HL-60/S4 treated with retinoic acid at 250 ng/mL for 4 days and 3 days (cell line): ENCODE measurements at regions not wholly inside any gene's neighbourhood (a gene's known extent, or its start where the extent isn't known, plus 50 kb on each side); places are given as distances from the start of the nearest gene placed in this dataset.

ENCODE experiments used
- in situ Hi-C: fragments of 300-500 bp; cut with MboI; formaldehyde crosslinking; loops from 2 replicates; pipeline ENCODE4 v1.7.0; 2022; ENCODE audit warnings: low sequenced_read_pairs

DNA sequence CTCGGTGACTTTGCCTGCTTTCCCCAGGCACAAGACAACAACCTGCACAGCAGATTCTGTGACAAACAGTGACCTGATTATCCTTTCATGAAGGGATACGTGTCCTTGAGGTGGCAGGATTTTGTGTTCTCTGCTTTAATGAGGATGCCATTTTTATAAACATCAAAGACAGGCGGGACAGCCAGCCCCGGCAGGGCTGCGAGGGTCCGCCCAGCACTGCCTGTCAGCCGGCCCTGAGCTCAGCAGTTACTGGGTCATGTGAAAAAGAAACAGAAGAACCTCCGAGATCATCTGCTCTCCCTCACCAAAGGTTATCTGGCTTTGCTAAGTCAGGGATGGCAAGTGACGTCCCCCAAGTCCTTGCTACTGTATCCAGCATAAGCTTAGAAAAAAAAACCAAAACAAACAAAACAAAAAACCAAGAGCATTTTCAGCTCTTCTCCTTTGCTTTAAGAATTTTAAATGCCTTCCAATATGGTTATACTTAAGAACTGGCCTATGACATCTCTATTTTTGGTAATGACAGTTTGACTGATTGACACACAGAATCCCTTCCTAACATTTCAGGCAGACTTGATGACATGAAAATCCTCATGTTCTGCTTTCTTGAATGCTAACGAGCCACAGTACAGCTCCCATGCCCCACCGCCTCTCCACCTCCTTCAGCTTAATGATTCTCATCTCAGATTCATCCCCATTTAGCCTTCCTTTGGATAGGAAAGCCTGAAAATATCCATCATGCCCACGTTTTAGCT, 666.6 kb upstream of the ARGLU1 start:
- in situ Hi-C loops, result no loop called here

DNA sequence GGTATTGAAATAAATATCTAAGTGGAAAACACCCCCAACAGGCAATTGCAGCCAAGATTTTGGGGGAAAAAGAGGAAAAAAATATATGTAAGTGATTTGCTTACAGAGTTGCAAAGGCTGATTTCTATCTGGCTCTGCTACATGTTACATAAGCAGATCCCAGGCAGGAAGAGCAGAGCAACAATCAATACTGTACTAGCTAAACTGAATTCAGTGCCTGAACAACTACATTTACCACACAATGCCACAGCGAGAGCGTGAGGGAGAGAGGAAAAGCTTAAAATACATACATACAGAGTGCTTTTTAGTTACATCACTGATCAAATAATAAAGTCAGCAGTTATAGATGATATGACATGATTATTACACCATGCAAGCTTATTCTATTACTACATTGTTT, 665.6 kb upstream of the ARGLU1 start:
- in situ Hi-C loops, result no loop called here

DNA sequence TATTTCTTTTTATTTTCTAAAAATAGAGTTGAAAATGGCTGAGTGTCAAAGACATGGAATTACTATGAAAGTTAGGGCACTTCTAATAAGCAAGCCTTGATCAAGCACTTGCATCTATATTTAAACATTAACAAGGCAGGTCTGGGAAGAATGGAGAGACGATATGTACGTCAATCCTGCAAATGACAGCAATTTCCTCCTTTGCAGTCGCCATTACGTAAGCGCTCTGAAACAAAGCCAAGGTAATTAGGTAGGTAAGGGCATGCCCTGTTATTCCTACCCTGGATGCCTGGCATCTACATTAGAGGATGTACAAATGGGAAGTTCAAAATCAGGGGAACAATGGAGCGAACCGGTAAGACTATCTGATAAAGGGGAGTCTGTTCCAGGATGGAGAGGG, 664.0 kb upstream of the ARGLU1 start:
- in situ Hi-C loops, result no loop called here

DNA sequence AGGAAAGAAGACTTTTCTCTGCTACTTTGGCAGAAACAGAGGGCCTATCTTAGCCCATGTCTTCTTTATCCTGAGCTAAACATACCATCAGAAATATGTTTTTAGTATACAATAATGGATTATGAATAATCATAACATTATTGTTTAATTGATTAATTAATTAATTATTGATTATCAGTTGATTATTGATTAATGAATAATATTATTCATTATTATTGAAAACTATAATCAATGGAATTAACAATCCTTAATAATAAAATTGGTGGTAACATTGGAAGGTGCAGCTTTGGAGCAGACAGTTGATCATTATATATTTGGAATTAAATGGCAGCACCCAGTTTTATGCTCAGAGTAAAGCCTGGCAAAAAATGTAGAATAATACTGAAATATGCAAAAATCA, 655.9 kb upstream of the ARGLU1 start:
- in situ Hi-C loops, result loop anchor here (25.0 kb wide), 1 partner anchor 438 kb away; no protein-coding TSS in a partner anchor

DNA sequence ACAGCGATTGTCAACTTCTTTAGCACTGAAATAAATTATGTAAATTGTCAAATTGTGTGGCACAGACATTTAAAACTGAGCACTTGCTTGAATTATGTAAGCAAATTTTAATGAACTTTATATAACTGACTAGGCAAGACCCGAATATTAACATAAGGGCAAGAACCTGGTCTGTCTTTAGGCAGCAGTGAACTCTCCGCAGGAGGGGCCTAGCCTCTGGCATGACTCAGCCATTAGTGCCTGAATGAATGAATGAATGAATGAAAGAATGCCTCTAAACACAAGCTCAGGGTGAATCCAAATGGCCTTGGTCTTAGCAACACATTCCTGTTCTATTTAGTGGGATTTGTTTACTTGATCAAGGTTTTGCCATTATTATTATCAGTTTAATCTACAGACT, 654.7 kb upstream of the ARGLU1 start:
- in situ Hi-C loops, result loop anchor here (25.0 kb wide), 1 partner anchor 440 kb away; no protein-coding TSS in a partner anchor

DNA sequence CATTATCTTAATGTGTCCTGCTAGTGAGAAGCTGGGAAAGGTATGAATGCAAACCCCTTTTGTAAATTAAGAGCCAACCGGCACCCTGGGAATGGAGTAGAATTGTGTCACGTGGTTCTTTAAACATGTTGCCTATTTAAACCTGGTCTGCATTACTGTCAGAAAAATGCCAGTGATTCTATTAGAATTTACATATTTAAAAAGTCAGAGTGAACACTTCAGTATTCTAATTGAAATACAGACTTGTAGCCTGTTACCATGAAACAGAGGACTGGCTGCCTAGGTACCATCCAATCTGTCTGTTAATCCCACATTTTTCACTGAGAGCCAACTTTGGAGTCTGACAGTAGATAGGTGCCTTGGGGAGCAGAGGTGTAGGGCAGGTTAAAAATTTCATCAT, 652.3 kb upstream of the ARGLU1 start:
- in situ Hi-C loops, result loop anchor here (25.0 kb wide), 1 partner anchor 442 kb away; no protein-coding TSS in a partner anchor

DNA sequence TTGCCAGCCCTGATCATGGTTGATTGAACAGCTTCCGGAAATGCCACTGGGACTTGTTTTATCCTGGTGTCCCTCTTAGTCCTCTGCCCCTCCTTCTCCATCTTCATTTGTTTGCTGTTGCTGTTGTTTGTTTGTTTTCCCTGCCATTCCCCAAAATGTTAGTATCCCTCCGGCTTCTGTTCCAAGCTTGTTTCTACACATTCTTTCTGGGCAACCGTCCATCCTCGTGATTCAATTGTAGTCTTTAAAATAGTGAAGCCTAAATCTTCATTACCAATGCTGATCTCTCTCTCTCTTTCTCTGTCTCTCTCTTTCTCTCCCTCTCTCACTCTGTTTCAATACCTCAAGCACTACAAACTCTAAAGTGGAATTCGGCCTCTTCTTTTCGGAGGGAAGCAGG, 649.3 kb upstream of the ARGLU1 start:
- in situ Hi-C loops, result loop anchor here (25.0 kb wide), 1 partner anchor 445 kb away; no protein-coding TSS in a partner anchor

DNA sequence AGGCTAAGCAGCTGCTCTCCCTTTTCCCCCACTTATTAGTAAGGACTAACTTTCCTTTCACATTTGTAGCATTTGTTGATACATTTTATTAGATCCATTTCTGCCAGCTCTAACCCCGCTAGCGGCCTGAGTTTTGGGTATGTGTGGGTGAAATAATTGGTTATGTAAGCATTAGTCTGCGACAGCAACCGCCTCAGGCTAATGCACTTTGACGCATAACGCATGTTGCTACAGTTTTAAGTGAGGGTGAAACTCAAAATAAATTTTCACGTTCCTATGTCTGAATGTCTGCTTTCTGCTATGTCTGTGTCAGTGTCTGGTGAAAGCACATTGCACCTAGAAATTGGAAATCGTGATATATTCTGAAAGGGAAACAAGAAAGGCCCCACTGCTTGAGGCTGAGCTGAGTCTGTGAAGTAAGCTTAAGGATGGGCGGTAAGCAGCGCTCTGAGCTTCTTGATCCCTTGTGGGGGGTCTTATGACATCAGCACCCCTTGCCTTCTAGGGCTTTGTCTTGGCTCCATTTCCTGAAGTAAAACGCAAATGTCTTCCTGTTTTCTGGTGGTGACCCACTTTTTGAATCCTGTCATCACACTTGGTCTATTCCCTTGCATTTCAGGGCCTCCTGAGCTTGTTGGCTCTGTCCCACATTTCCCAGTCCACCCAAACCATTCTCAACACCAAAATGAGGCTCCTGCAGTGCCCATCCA, 648.3 kb upstream of the ARGLU1 start:
- in situ Hi-C loops, result loop anchor here (25.0 kb wide), 1 partner anchor 446 kb away; no protein-coding TSS in a partner anchor

DNA sequence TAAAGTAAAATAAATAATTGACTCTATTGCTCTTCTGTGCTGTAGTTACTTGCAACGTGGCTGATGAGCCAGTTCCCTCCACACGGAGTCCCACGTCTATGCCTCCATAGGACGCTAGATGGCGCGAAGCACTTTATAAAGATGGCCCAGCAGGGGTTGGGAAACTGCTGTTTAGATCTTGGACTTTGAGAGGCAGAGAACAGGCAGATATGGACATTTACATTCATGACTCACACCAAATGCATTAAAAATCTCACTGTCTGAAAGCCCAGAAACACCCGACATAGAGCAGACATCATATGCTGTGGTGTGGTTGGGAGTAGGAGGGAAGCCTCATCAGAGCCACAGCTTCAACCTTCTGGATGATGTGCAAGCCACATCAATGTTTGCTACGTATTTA, 643.1 kb upstream of the ARGLU1 start:
- in situ Hi-C loops, result loop anchor here (25.0 kb wide), 1 partner anchor 451 kb away; no protein-coding TSS in a partner anchor

DNA sequence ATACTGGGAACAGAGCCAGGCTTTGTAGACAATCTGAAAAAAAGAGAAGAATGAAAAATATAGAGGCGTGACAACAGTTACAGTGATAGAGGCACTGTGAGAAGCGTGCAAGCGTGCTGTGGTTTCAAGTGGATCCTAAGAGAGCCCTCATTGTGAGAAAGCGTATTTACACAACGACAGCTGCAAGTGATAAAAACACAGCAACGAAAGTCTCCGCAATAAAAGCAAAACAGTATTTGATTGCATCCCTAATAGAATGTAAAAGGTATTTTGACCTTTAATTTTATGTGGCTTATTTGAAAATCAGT, 642.7 kb upstream of the ARGLU1 start:
- in situ Hi-C loops, result loop anchor here (25.0 kb wide), 1 partner anchor 452 kb away; no protein-coding TSS in a partner anchor

DNA sequence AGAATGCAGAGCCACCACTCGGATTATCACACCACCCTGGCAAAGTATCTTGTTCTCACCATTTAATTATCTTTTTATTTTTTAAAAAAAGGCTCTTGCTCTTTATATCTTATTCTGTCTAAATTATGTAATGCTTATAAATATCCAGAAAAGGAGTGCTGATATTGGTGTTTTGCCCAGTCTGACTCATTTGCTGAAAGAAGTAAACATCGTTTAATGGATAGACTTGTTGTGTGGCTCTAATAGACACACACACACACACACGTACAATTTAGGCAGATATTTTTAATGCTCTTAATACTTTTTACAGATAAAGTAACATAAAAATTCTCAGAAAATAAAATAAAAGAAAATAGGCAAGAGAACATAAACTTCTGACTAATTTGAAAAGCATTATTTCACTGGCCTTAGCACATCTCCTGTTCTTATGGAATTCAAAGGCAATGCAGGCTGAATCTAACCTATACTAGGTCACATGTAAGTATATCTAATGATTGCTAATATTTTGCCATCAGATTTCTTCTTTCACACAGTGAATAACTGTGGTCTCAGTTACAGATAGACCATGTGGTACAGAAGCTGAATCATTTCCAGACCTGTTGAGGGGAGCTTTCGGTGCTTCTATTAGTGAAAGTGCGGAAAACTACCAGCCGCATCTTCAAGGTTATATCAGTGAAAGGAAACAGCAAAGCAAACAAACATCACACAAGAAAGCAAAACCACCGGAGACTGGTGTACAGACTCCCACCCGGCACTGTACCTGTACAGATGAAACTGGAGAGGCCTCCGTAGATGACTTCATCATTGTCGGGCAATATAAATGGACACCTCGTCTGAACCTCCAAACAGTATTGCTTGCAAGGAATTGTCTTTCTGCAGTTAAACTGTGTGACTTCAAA, 642.1 kb upstream of the ARGLU1 start:
- in situ Hi-C loops, result loop anchor here (25.0 kb wide), 1 partner anchor 452 kb away; no protein-coding TSS in a partner anchor

DNA sequence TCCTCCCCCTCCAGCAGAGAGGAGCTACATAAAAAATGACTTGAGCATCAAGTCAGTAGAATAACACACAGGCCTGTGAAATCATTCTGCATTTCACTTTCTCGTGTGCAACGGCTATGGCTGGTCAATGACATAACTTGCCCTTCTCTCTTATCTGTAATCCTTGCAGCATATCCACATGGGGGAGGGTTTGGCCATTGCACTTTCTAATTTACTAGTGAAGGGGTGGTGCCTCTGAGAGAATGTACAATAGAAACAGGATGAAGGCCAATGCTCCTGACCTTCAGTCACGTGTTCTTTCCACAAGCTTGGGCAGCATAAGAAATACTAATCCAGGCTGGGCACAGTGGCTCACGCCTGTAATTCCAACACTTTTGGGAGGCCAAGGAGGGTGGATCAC, 641.0 kb upstream of the ARGLU1 start:
- in situ Hi-C loops, result loop anchor here (25.0 kb wide), 1 partner anchor 453 kb away; no protein-coding TSS in a partner anchor

DNA sequence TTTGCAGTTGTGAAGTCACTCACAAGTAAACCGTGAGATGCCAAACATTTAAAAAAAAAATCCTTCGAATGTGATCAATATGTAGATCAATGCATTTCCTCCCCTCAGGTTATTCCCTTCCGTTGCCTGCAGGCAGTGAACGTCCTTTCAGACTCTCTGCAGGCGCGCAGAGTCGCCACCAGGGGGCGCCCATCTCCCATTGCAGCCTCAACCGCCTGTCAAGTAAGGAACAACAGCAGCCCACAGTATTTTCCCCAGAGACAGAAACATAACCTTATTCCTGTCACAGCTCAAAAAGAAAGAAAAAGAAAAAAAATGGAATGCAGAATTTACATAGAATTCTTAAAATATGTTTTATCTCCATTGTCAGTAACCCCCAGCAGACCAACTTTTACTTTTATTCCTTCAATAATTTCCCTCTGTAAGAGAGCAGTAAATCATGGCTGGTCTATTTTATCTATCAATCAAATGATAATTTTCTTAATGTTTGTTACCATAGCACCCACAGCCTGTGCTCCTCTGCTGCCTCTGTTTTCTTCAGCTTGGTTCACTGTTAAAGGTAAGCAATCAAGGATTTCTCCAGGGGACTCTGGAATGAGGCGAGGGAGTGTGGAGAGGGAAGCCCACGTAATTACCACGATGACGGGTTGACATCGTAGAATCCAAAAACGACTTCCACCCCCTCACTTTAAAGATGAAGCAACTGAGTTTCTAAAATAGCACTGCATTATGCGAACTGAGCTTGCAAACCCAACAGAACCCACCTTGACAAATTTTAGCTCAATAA, 637.6 kb upstream of the ARGLU1 start:
- in situ Hi-C loops, result loop anchor here (25.0 kb wide), 1 partner anchor 457 kb away; no protein-coding TSS in a partner anchor

DNA sequence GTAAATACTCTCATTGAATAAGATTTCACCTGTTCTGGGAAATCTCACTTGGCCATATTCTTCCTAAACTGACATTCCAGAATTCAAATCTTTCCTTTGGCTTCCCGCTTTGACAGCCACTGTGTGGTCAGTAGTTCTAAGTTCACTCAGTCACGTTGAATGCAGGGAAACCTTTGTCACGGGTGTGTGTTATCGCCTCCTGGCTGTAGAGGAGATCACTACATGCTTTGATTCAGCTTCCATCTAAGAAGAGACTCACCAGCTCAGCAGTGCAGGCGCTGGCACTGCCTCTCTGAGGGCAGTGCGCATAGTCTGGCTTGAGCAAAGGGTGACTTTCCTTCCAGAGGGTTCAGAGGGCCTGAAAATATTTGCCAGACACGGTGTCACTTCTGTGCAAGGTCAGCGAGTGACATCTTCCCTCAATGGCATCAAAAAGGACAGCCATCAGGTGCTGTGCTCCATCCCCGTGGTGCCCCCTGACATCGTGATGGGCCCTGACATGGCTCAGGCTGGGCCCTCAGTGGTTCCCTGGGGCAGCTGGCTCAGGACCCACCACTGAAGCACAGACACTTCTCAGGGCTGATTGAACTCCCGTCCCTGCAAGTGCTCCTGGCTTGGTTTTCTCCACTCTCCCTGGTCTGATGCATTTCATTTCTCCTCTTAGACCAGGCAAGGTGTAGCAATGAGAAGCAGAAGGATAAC, 635.4 kb upstream of the ARGLU1 start:
- in situ Hi-C loops, result loop anchor here (25.0 kb wide), 1 partner anchor 459 kb away; no protein-coding TSS in a partner anchor

DNA sequence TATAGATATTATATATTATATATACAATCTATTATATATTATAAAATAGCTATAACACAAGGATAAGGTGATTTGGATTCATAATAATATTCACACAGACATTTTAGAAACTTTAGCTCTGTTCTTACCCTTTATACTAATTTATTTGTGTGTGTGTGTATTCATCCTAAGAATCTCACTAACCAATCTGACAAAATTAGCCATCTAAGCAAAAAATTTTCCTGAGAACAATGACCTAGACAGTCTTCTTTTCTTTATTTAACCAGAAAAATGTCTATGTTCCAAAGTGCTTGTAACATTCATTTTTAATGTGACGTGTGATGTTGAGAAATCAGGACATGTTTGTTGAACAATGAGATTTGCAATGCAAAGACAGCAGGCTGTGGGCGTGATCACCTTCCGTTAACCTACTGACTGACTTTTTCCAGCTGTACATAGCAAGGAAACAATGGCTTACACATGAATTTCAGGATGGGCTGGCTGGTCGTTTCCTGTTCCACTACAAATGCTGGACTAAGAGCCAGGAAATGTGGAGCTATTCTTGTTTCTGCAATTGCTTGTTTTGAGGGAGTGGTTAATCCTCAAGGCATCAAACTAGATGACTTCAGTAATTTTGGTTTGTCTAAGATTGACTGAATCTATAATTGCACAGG, 634.6 kb upstream of the ARGLU1 start:
- in situ Hi-C loops, result loop anchor here (25.0 kb wide), 1 partner anchor 460 kb away; no protein-coding TSS in a partner anchor

DNA sequence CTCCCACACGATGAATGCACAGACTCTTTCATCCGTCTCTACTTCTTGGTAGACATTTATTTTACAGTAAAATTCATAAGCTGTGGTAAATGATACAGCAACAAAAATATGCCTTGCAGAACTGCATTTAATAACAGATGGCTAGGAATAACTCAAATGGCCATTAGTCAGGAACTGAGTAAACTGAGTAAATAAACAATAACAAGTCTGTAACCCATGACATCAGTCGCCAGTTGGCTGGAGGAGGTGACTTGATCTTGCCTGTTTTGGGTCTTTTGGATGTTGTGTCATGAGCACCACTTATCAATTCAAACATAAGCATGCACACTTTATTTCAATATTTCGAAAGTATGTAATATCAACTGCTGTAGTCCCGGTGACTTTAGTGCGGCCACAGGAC, 632.6 kb upstream of the ARGLU1 start:
- in situ Hi-C loops, result loop anchor here (25.0 kb wide), 1 partner anchor 462 kb away; no protein-coding TSS in a partner anchor

DNA sequence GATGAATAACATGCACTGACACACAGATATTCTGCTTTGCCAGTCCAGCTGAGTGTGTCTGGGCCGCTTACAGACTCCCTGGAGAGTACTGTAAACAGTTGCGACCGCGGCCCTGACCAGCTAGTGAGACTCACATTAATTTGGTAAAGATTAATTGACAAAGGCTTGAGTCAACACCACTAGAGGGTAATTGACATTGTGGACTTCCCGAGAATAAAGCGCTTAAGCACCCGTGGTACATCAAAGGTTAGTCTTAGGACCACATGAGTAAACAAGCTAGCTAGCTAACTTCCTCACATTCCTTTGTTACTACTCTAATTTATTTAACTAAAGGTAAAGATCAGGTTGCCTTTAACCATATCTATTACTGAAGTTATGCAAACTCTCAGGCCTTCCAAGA, 624.4 kb upstream of the ARGLU1 start:
- in situ Hi-C loops, result no loop called here

DNA sequence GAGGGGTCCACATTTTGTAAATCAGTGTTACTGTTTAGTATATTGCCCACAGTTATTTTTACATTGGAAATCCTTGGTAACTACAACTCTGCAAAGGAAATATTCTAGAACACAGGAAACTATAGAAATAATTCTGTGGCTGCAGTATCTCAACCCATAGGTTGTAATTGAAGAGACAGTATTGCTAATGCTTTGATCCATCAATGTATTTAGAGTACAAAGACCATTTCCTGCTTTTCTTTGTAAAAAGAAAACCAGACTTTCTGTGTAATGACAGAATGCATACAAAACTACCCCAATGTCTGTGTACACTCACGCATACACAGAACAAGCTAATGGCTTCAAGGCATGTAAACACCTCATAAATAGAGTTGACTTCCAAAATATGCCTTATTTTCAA, 622.1 kb upstream of the ARGLU1 start:
- in situ Hi-C loops, result no loop called here

DNA sequence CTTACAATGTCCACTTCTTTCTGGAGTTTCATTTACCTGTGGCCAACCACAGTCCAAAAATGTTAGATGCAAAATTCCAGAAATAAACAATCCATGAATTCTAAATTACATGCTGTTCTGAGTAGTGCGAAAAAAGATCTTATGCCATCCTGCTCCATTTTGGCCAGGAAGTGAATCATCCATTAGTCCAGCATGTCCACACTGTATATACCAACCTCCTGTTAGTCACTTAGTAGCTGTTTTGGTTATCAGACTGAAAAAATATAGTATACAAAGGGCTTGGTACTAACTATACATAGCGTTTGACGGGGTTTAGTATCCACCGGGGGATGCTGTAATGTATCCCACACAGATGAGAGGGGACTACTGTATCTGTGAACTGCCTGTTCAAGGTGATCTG, 618.0 kb upstream of the ARGLU1 start:
- in situ Hi-C loops, result no loop called here
